Activated CD4-positive, alpha-beta T cell treated with anti-CD3 and anti-CD28 coated beads, Interleukin-2, Interleukin-6, amounts not matched to agents 100 ng/mL and 50 ng/mL, durations not matched to agents 16 hours and 8 hours (primary cell): ENCODE measurements at regions not wholly inside any gene's neighbourhood (a gene's known extent, or its start where the extent isn't known, plus 50 kb on each side); places are given as distances from the start of the nearest gene placed in this dataset.
"Not testable (repeated sequence)": the region's sequence is repeated elsewhere in the genome, so short reads cannot be mapped to it uniquely, and the experiment has no call there.

Experiments used
- DNase-seq: peaks from one replicate; pipeline ENCODE4 v3.0.0-alpha.2; 2020

DNA sequence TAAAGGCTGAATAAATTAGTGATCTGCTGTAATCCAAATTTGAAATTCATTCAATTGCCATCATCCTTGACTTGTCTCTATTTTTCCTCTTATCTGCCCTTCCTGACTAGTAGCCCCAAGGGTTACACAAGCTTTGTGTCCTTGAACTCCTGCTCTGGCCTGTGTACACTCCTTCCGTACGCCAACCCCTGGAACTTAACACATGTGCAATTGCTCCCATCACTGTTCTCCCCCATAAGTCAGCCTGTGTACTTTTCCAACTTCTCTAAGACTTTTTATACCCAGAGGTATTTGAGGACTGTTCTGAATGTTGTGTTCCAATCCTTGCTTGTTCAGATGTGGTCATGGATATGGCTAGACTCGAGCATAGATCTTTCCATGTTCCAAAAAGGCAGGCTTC, 171.1 kb upstream of the G2E3 start:
- no peak for DNase-seq

GRCh38 chr14:30389134-30389876, 169.7 kb upstream of the G2E3 start:
- DNase-seq: no peak

DNA sequence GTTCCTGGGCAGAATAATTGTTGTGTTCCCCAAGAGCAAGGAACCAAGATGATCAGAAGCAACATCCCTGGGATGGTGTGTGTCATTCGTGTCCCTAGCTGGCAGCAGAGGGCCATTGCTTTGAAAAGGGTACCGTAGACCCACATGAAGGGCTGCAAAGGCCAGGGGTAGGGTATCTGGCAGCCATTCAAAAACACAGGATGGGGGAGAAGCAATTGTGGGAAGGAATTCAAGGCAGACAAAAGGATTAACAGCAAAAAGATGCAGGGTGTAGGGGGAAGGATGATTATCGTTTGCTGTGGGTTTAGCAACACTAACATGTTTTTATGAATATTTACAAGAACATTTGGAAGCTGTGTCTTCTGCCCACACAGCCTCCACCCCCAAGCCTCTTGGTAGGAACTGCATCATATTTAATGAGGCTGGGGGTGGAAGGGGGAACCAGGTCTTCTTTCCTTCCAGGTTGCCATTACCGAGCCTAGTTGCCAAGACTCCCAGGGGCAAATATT, 169.0 kb upstream of the G2E3 start:
- no peak for DNase-seq

DNA sequence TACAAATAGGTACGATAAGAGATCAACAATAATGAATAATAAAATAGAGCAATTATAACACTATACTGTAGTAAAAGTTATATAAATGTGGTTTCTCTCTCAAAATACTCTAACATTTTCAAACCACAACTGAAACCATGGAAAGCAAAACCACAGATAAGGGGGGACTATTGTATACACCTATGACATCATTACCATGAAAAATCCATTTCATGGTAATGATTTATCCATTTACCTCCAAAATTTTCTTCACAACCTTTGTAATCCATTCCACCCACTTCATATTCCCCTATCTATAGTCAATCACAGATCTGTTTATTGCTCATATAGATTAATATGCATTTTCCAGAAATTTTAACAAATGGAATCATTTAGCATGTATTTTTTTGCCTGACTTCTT, 163.9 kb upstream of the G2E3 start:
- DNase-seq: no peak

- no peak for DNase-seq
These were observed 156.1 kb upstream of the G2E3 start for GRCh38 chr14:30402846-30403245.

DNA sequence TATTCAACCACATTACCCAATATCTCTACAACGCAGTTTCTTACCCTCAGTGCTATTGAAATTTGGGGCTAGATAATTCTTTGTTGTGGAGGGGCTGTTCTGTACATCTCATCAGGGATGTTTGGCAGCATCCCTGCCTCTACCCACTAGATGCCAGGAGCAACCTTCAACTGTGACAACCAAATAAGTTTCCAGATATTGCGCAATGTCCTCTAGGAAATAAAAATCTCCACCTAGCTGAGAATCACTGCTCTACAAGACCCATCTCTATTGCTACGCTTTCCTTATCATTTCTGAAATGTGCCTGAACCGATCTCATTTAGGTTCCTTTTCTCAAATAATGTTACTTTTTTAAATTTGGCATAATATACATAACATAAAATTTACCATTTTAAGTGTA, 155.2 kb upstream of the G2E3 start:
- DNase-seq: no peak

DNA sequence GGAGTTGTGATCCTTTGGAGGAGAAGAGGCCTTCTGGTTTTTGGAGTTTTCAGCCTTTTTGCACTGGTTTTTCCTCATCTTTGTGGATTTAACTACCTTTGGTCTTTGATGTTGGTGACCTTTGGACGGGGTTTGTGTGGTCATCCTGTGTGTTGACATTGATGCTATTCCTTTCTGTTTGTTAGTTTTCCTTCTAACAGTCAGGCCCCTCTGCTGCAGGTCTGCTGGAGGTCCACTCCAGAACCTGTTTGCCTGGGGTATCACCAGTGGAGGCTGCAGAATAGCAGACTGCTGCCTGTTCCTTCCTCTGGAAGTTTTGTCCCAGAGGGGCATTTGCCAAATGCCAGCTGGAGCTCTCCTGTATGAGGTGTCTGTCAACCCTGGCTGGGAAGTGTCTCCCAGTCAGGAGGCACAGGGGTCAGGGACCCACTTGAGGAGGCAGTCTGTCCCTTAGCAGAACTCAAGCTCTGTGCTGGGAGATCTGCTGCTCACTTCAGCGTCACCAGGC, 149.4 kb upstream of the G2E3 start:
- not testable (repeated sequence) for DNase-seq

GRCh38 chr14:30410986-30411385, 148.0 kb upstream of the G2E3 start:
- DNase-seq: no peak

GRCh38 chr14:30413184-30413583, 145.8 kb upstream of the G2E3 start:
- DNase-seq: not testable (repeated sequence)

GRCh38 chr14:30417121-30417520, 141.8 kb upstream of the G2E3 start:
- DNase-seq: no peak

DNA sequence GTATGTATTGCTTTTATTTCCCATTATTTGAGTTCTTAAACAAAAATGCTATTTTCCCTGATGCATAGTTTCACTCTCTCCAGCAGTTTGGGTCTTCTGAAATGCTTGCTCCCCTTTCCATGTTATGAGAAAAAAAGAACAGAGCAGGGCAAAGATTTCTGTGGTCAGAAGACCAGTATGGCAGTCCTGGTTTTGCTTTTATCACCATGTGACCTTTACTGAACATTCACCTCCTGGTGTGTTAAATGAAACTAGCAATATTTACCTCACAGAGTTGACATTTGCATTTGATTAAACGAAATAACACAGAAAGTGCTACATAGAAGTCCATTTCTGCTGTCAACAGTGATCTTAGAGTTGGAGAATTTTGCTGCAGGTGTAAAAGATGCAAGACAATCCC, 141.0 kb upstream of the G2E3 start:
- no peak for DNase-seq

GRCh38 chr14:30419037-30419436, 139.9 kb upstream of the G2E3 start:
- DNase-seq: no peak

- DNase-seq: no peak
These were observed 138.4 kb upstream of the G2E3 start for GRCh38 chr14:30420515-30420914.

DNA sequence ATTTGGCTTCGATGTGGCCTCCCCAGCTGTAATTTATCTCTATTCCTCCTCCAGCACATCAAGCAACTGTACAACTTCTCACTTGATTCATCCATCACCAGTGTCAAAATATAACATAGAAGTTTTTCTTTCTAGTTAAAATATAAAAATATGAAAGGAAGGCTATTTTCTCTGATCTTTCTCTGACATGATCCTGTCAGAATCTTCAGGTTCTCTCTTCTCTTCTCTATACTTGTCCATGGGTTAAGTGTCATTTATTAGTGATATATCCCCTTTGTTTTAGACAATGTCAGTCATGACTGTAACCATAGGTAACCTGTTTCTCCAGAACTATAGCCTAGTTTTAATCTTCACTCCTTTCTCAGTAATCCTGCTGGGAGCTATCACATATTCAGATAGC, 132.5 kb upstream of the G2E3 start:
- DNase-seq: no peak

- no peak for DNase-seq
These were observed 131.6 kb upstream of the G2E3 start for GRCh38 chr14:30427401-30427800.

DNA sequence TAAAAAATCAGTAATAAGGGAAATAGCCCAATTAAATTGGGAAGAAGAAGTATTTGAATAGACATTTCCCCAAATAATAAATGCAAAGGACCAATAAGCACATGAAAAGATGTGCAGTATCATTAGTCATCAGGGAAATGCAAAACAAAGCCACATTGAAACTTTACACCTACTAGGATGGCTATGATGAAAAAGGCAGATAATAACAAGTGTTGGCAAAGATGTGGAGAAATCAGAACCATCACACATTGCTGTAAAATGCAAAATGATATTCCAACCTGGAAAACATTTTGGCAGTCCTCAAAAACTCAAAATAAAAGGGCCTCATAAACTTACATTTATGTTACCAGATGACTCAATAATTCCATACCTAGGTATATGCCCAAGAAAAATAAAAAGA, 131.1 kb upstream of the G2E3 start:
- no peak for DNase-seq

DNA sequence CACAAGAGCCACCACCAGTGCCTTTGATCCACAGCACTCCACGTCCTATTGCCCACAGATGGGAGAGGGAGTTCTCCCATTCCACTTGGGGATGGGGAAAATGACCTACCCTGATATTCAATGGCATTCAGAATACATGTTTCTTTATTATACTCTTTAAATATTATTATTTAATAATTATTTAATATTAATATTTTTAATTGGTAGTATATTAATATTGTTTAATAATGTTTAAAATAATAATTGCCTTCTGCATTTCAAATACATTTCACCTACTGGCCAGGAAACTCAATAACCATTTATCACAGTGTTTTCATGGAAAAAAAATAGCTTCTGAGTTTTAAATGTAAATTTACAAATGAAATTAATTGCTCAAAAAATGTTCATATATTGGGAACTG, 127.4 kb upstream of the G2E3 start:
- DNase-seq: no peak

- no peak for DNase-seq
These were observed 118.0 kb upstream of the G2E3 start for GRCh38 chr14:30440961-30441360.

DNA sequence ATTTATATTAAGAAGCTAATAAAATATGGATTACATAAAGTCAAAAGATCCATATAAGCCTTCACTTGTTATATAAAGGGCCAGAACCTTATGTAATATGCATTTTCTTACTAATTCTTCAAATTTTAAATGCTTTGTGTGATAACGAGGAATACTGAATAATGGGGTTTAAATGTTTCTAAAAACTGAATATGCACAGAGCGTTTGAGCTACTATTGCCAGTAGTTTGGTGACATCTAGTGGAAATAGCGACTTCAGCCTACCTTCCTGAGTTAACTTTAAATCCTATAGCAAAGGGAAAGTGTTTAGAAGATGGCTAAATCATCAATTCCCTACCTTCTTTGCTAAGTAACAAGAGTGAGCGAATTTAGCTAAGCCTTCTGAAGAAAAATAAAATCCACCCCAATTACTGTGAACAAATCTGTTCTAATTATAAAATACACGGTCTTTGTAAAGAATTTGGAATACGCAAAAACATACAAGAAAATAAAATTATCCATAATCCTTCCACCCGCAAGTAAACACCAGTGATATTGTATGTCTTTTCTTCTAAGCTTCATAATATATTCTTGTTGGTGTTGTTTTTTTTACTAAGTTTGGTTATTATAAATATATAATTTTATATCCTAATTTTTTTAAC, 115.5 kb upstream of the G2E3 start:
- peak; percentile 10 for DNase-seq

DNA sequence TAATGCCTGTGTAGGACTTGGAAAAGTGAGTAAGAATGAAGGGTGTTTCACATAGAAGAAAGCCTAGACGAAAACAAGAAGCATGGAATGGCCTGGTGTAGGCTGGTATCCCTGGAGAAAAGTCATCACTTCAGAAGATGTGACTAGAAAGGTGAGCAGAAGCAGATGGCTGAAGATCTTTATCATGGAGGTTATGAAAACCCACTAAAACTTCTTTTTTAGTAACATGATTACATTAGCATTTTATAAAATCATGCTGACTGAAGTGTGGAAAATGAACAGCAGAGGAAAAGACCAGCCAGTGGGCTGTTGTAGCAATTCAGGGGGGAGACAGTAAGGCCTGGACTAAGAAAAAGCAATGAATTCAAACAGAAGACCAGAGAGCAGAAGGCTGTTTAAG, 114.5 kb upstream of the G2E3 start:
- DNase-seq: no peak

GRCh38 chr14:30445011-30445793, 113.8 kb upstream of the G2E3 start:
- DNase-seq: no peak

DNA sequence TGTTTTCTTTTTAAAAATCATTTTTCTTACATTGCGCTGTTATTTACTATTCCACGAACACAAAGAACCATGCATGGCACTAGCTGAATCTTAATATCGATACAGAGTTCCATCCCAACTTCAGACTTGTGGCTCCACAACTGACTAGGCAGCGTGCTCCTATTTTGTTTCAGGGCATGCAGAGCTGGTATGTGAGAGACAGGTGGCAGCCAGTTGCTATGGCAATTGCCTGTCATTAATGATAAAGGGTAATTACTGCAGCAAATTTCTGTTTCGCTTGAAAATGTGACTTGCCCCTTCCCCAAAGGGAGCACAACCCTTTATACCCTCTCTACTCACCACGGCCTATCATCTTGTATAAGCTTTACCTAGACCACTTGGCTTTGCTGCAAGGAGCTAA, 113.1 kb upstream of the G2E3 start:
- no peak for DNase-seq
